Left lung (tissue), 4 donors: ENCODE measurements at regions not wholly inside any gene's neighbourhood (a gene's known extent, or its start where the extent isn't known, plus 50 kb on each side); places are given as distances from the start of the nearest gene placed in this dataset.

Experiments
- ATAC-seq: fragments of 200-7000 bp; cut with Tn5 transposase; one replicate; pipeline ENCODE4 v1.9.1; 2020; ENCODE audit warnings: moderate library complexity
- DNase-seq, 4 donors: peaks; one replicate each; pipeline ENCODE4 v3.0.0-alpha.2; 2013 to 2020
- H3K27ac ChIP-seq, 2 donors: fragments of 200-600 bp; sonication (generic) in 1 of 2; one replicate each; pipeline versions ENCODE4 v1.5.0 to v1.8.0; 2020 to 2021
- H3K27me3 ChIP-seq, 2 donors: fragments of 200-600 bp; sonication (generic) in 1 of 2; one replicate each; pipeline versions ENCODE4 v1.5.0 to v1.8.0; 2020 to 2021
- H3K36me3 ChIP-seq, 2 donors: fragments of 200-600 bp; sonication (generic) in 1 of 2; one replicate each; pipeline versions ENCODE4 v1.5.0 to v1.8.0; 2020 to 2021
- H3K4me1 ChIP-seq, 2 donors: fragments of 200-600 bp; one replicate each; pipeline ENCODE4 v1.8.0; 2021
- H3K4me3 ChIP-seq, 2 donors: fragments of 200-600 bp; sonication (generic) in 1 of 2; one replicate each; pipeline versions ENCODE4 v1.5.0 to v1.8.0; 2020 to 2021; ENCODE audit warnings: mild to moderate bottlenecking in 1 of 2
- H3K9me3 ChIP-seq, 2 donors: fragments of 200-600 bp; sonication (generic) in 1 of 2; one replicate each; pipeline versions ENCODE4 v1.5.0 to v1.8.0; 2020 to 2021
- intact Hi-C, 2 donors: fragments of 100-400 bp; cut with DNase I; formaldehyde crosslinking; loops; one replicate each; pipeline versions ENCODE4 v1.11.2 to v1.14.2; 2022
- TF ChIP-seq, protein P1 (sequence below), 2 donors: fragments of 200-600 bp; sonication (generic) in 1 of 2; IDR thresholded peaks; one replicate each; pipeline versions ENCODE4 v1.5.0 to v1.8.0; 2021; ENCODE audit warnings: antibody characterized with exemption in 2 of 2
- donor health status: DM: no; HTN: yes; CAD: no.
- donor health status: DM: no; HTN: no; CAD: no.

DNA sequence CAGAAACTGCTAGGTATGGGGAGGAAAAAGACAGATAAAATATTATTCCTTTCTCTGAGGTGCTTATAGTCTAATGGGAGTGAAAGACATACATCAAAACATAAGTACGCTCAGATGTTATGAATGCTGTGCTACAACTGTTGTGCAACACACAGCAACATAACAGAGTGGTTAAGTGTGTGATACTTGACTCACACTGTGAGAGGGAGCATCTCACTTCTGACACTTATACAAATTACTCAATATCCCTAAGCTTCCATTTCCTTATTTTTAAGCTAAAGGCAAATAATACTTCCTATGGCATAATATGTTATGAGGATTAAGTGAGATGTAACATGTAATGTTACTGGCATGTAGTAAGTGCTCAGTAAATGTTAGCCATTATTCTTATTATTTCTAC lies 110.6 kb upstream of the FER start:
- Histone ChIP-seq H3K27ac (no peak overlapping the region), H3K9me3 (no peaks in the 10 kb centered on the region), H3K4me3 (no peak overlapping the region), H3K4me1 (peaks cover 0 to 2% of the 10 kb centered on the region in 2 donors), H3K27me3 (no peaks in the 10 kb centered on the region), H3K36me3 (no peaks in the 10 kb centered on the region)
- TF ChIP-seq, protein P1, sequence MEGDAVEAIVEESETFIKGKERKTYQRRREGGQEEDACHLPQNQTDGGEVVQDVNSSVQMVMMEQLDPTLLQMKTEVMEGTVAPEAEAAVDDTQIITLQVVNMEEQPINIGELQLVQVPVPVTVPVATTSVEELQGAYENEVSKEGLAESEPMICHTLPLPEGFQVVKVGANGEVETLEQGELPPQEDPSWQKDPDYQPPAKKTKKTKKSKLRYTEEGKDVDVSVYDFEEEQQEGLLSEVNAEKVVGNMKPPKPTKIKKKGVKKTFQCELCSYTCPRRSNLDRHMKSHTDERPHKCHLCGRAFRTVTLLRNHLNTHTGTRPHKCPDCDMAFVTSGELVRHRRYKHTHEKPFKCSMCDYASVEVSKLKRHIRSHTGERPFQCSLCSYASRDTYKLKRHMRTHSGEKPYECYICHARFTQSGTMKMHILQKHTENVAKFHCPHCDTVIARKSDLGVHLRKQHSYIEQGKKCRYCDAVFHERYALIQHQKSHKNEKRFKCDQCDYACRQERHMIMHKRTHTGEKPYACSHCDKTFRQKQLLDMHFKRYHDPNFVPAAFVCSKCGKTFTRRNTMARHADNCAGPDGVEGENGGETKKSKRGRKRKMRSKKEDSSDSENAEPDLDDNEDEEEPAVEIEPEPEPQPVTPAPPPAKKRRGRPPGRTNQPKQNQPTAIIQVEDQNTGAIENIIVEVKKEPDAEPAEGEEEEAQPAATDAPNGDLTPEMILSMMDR (IDR thresholded peaks at IDR 0.05) = no peak
- ATAC-seq = peak; percentile 25
- no peak for DNase-seq
- intact Hi-C loops = no loop called here

DNA sequence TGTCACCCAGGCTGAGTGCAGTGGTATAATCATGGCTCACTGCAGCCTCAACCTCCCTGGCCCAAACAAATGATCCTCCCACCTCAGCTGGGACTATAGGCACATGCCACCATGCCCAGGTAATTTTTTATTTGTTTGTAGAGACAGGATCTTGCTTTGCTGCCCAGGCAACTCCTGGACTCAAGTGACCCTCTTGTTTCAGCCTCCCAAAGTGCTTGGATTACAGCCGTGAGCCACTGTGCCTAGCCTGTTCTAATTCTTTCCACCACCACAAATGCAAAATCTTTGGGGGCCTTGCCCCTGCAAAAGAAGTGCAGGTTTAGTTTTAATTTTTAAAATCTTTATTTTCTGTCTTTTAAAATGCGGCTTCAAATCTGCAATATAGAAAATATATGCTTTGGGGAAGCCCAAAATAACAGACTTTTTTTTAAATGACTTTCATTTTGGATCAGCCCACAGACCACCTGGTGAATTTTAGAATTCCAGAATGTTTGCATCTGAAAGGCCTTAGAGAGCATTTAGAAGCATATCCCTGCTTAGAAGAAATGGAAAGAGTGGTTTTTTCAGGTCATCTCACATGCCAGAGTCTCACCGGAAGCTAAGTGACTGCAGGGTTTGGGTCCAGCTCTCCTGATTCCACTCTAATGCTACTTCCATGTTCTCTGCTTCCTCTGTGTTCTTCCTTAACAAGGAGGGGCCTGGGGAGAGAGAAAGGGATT lies 111.4 kb upstream of the FER start:
- Histone ChIP-seq H3K27me3 (no peaks in the 10 kb centered on the region), H3K36me3 (no peaks in the 10 kb centered on the region), H3K4me1 (no peaks in the 10 kb centered on the region), H3K27ac (no peak overlapping the region), H3K4me3 (no peak overlapping the region), H3K9me3 (no peaks in the 10 kb centered on the region)
- ATAC-seq (no peak), DNase-seq (no peak)
- TF ChIP-seq, protein P1 (IDR thresholded peaks at IDR 0.05) = no peak
- intact Hi-C loops = no loop called here

DNA sequence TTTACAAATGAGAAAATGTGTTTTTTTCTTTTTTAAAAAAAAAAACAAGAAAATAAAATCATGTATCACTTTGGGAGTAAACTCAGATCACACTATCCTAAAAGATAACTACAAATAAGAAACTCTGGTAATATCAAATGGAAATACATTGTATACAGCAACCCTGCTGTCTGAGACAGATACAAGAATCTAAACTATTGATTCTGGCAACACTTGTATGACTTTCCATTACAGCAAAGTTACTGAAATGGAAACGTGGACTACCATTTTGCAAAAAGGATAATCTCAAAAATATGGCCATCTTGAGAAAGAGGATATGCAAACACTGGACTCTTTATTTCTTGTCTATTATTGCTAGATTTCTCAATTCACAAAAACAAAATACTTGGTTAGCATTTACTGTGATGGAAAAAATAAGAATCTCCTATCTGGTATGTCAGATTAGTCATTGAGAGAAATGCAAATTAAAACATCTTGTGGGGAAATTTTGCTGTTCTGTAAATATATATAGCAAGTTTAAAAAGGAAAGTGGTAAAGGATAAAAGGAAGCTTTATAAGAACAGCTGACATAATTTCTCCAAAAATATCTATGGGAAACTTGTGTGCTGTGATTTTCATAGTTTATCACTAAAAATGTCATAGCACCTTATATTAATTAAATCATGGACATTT lies 112.9 kb upstream of the FER start:
- intact Hi-C loops = no loop called here
- Histone ChIP-seq H3K27ac (no peak overlapping the region), H3K27me3 (no peaks in the 10 kb centered on the region), H3K4me1 (no peaks in the 10 kb centered on the region), H3K4me3 (no peak overlapping the region), H3K9me3 (no peaks in the 10 kb centered on the region), H3K36me3 (no peaks in the 10 kb centered on the region)
- TF ChIP-seq, protein P1 (IDR thresholded peaks at IDR 0.05) = no peak
- DNase-seq (no peak), ATAC-seq (no peak)

DNA sequence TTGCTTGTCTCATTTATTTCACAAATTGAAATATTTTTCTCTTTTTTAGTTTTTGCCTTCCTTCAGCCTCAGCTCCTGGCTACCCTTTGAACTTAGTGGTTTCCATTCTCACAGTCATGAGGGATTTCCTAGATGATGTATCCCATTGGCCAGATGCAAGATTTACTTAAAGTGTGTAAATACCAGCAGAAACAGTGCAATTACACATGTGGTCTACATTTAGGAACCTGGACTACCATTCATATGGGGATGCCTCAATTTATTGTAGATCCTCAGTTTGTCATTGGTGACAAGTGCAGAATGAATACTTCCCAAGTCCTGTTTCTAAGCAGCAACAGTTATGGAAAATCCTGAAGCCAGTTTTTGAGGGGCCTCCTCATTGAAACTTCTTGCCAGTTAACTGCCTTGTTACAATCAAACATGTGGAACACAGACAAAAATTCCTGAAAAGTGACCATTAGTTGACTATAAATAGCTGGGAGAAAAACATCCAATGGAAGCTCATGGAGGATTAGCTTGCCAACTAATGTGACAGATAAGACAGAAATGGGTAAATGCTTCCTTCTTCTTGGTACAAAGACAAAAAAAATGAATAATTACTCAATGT lies 113.6 kb upstream of the FER start:
- Histone ChIP-seq H3K4me1 (no peaks in the 10 kb centered on the region), H3K9me3 (no peaks in the 10 kb centered on the region), H3K36me3 (no peaks in the 10 kb centered on the region), H3K4me3 (no peak overlapping the region), H3K27ac (no peak overlapping the region), H3K27me3 (no peaks in the 10 kb centered on the region)
- intact Hi-C loops = no loop called here
- TF ChIP-seq, protein P1 (IDR thresholded peaks at IDR 0.05) = no peak
- ATAC-seq = no peak
- DNase-seq = peak in 1 of 4 donors; percentile 10

DNA sequence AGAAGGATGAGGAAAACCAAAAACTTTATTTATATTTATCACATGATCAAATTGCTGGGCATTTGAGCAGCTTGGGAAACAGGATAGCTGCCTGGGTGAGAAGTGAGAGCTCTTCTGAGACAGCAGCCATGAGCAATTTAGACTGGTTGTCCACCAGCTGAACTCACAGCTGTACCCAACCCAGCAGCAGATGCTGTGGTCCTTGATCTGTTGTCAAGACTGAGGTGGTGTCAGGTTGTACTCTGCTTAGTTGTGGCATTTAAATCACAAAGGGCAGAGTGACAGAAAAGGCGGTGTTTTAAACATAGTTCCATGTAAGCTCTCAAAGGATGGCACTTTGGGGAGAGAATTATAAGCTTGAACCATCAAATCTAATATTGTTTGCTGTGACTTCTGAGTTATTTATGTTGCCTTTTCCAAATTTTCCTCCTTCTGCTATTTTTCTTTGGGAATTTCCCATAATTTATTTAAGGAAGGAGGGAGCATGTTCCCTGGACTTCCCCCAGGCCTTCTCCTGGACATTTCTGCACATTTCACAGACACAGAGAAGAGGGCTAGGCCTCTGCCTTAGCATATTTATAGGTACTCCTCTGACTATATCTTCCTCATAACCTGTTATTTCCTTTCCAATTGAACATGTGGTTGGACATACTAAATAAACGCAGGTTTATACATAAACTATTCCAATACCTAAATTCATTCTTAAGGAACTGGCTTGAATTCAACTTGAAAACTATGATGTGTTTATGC lies 117.7 kb upstream of the FER start:
- Histone ChIP-seq H3K9me3 (no peaks in the 10 kb centered on the region), H3K27me3 (no peaks in the 10 kb centered on the region), H3K4me3 (no peak overlapping the region), H3K27ac (no peak overlapping the region), H3K4me1 (no peaks in the 10 kb centered on the region), H3K36me3 (no peaks in the 10 kb centered on the region)
- TF ChIP-seq, protein P1 (IDR thresholded peaks at IDR 0.05) = no peak
- DNase-seq (no peak), ATAC-seq (no peak)
- intact Hi-C loops = no loop called here
